HG03280 (cell line): ENCODE measurements at regions not wholly inside any gene's neighbourhood (a gene's known extent, or its start where the extent isn't known, plus 50 kb on each side); places are given as distances from the start of the nearest gene placed in this dataset.

ENCODE experiments used
- ATAC-seq: cut with Tn5 transposase; IDR thresholded peaks from one replicate; pipeline ENCODE4 v1.9.1; 2021; ENCODE audit warnings: mild to moderate bottlenecking, moderate library complexity; ENCODE audit not compliant: unreplicated experiment

DNA sequence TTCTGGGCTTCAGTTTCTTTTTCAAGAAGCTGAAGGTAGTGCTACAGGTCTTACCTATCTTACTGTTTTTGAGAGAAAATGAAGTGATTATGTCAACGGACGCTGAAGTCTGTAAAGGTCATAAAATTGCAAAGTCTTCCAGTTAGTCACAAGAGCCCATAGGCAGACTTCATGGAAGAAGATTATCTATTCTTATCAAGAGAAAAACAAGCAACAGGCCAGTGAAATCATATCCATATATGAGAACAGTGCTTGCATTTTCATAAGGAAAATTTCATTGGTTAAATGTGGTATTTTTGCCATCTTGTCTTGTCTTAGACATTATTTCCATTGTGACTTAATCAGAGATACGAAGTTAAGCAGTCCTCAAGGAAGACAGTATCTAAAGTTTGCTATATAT lies 412.7 kb upstream of the SEL1L start:
- ATAC-seq, result no peak

DNA sequence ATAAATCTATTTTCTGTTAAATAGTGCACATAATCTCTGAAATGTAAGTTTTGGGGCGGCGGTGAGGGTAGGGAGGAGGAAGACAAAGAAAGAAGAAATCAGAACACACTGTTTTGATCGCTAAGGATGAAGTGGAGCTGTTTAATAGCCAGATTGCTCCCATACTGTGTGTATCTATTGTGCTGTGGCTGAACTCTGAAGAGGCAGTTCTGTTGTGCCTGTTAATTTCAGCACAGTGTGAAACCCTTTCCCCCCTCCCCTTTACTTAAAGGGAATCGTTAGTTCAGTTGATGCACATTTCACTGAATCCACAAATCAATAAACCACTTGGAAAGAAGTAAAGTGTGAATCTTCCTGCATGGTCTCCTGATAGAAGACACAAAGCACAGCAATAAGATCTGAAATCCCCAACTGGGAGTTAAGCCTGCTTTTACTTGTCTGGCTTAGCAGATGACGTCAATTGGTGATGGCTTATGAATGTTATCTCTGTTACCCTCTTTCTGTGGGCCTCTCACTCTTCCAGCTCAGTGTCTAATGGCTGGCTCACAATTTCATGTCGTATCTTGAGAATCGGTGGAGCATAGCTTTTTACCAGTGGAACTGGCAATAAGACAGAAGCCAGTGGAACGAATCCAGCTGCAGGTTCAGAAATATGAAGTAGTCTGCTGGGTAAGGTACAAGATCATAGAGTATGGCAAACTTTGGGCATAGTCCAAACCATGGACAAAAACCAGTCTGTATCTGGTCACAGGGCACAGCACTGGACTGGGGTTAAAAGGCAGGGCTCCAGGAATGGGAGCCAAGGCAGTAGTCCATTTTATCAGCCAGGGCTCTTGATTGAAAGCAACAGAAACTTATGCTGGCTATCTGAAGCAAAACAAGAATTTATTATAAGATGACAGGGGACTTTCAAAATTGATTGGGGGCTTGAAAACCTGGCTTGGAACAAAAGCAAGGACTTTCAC lies 413.5 kb upstream of the SEL1L start:
- ATAC-seq, result no peak

- ATAC-seq, result no peak
Observed at GRCh38 chr14:81952917-81953316, 419.3 kb upstream of the SEL1L start.

DNA sequence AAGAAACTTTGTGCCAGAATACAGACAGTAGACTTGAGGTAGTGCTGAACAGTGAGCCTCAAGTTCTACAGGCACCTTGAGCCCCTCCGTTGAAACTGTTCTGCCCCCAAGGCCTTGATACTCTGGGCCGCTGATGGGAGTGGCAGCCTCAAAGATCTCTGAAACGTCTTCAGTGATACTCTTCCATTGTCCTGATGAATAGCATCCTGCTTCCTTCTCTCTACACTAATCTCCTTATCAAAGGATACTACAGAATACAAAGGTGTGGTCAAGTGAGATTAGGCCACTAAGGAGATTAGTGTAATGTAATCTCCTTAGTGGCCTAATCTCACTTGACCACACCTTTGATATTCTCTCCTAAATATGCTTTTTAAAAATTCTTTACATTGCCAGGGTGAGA lies 419.8 kb upstream of the SEL1L start:
- ATAC-seq, result no peak

DNA sequence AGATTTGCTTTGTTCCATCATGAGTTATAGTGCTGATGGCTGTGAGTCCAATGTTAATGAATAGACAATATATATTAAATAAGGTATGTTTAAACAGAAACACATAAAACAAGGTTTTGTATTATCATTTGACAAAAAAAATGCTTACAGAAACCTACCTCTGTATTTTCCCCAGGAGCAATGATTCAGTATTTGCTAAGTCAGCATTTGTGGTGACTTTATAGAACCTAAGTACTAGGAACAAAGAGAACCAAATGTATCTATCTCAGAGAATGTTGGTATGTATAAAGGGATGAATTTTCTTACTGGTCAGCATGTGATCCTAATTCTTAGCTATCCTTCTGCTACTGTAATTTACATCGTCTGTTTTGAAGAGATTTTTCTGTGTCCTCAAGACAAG lies 421.5 kb upstream of the SEL1L start:
- ATAC-seq, result no peak

GRCh38 chr14:81960781-81961180 lies 427.1 kb upstream of the SEL1L start:
- ATAC-seq, result no peak

DNA sequence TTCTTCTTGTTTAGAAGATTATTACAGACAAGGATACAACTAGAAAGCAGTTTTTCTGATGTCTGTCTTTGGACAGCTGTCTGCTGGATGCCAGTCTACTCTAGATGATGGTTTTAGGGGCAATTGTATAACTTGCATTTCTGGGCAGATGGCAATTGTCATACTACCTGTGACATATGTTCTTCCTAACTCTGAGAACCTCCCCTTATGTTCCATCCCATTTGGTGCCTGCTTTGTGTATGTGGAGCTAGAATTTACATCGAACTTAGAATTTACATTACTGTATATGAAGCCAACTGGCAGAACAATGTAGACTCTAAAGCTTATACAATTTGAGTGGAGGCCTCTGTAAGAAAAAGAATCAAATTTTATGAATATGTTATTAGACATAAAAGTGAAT lies 430.2 kb upstream of the SEL1L start:
- no peak for ATAC-seq

DNA sequence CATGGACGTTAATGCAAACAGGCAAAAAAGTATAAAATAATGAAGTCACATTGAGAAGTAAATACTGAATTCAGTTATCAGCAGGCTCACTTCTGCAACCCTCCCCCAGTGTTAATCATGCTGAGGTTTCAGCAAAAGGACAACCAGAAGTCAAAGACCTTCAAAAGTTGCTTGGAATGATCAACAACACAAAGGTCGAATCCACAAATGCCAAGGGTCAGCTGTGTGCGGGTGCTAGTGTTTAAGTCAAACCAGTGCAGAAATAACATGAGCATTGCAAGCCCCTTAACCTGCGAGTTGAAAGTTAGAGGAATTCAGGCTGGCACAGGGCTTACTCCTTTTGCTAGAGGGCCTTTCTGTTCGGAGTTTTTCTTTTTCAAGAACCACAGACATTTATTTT lies 436.7 kb upstream of the SEL1L start:
- no peak for ATAC-seq

GRCh38 chr14:81971911-81972310 lies 438.3 kb upstream of the SEL1L start:
- no peak for ATAC-seq

GRCh38 chr14:81972601-81973000 lies 438.9 kb upstream of the SEL1L start:
- no peak for ATAC-seq

DNA sequence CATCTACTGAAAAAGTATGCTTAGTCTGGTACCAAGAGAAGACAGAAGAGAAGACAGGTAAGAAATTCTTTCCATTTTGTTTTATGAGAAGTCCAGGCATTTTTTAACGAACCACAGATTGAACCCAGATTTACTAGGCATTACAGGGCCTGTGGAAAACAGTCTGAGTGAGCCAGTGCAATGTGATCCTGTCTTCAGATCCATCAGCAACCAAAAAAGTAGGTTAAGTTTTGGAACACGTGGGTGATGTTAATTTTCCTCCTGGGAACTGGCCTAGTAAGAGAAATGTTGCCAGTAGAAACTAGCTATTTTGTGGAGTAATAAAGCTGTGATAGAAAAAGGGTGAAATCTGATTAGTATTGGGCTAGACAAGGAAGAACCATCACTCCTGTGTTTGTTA lies 440.9 kb upstream of the SEL1L start:
- no peak for ATAC-seq

- ATAC-seq, result no peak
Observed at GRCh38 chr14:81980601-81981306, 447.1 kb upstream of the SEL1L start.

DNA sequence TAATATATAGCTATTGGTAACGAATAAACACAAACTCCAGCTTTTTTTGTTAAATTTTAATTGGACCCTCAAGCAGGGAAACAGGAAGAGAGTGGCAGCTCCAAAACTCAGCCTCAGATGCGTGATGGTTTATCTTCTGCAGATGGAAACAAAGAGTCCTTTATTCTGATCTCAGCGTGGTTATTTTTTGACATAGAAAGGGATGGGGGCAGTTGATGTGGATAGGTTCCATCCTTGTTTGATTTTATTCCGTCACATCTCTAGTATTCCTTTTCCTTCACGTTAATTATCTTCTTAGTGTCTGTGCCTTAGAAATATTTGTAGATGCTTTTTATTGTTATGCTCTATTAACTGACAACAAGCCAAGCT lies 447.6 kb upstream of the SEL1L start:
- ATAC-seq, result no peak

- no peak for ATAC-seq
Observed at GRCh38 chr14:81982046-81982445, 448.4 kb upstream of the SEL1L start.

- no peak for ATAC-seq
Observed at GRCh38 chr14:81986005-81986404, 452.4 kb upstream of the SEL1L start.

GRCh38 chr14:81989211-81989610 lies 455.6 kb upstream of the SEL1L start:
- ATAC-seq, result no peak

DNA sequence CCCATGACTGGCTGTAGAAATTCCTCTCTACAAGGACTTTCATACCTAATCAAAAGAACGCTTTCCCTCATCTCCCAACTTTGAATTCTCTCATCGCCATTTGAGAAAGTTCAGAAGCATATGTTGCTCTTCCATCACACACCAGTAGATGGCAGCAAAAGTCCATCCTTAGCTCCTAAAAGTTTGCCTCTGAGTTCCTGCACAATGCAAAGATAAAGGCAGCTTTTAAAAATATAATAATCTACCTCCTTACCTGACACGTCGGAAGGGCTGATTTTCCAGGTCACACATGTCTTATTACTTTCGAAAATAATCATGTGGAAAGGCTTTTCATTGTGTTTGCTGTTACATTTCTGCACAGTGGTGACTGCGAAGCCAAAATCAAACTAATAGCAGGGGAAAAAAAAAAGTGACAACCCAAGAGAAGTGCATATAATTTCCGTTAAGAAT lies 456.7 kb upstream of the SEL1L start:
- no peak for ATAC-seq

DNA sequence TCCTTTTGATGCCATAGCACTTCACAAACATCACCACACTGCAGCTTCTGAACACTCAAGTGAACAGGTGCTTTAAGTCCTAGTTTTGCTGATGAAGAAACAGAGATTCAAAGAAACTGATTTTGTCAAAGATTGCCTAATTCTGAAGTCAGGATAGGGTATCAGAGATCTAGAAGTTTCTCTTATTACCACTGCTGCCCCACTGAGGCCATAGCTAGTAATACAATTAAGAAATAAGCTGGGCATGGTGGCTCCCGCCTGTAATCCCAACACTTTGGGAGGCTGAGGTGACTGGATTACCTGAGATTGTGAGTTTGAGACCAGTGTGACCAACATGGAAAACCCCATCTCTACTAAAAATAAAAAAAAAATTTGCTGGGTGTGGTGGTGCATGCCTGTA lies 458.3 kb upstream of the SEL1L start:
- ATAC-seq, result no peak

GRCh38 chr14:81993432-81993831 lies 459.8 kb upstream of the SEL1L start:
- ATAC-seq, result no peak

DNA sequence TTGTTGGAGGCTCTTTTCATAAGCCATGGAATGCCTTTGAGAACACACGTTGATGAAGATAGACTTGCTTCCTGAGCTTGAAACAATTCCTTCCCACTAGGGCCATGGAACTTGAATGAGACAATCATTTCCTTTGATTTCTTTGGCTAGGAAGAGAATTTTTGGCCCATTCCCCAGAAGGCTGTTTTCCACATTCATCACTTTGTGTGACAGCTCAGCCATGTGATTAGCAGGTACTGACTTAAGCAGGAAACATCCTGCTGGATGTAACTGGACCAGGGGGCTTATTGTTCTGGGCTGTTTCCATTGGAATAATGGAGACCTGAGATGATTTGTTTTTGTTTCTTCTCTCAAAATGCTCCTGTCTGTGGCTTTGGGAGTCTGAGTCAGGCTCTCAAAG lies 469.8 kb upstream of the SEL1L start:
- no peak for ATAC-seq

- ATAC-seq, result no peak
Observed at GRCh38 chr14:82009076-82009475, 475.4 kb upstream of the SEL1L start.

DNA sequence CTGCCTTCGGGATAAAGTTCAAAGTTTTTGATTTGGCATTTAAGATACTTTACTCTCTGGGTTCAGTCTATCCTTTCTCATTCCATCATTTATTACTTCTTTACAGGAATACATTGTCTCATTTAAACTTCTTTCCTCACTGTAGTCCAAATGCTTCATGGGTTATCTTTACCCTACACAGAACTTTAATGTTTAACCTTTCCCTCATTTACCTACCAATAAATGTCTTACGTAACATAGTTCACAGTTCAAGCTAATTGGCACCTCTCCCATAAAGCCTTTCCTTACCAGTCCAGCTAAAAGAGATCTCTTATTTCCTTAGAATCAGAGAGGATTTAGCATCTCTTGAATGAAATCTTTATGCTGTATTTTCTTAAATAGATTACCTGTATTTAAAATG lies 476.3 kb upstream of the SEL1L start:
- no peak for ATAC-seq
